KBM-7 (cell line): ENCODE measurements at regions not wholly inside any gene's neighbourhood (a gene's known extent, or its start where the extent isn't known, plus 50 kb on each side); places are given as distances from the start of the nearest gene placed in this dataset.
"Not testable (repeated sequence)": the region's sequence is repeated elsewhere in the genome, so short reads cannot be mapped to it uniquely, and the experiment has no call there.

Experiments used
- DNase-seq: peaks from one replicate; pipeline ENCODE4 v3.0.0-alpha.2; 2015
- in situ Hi-C: fragments of 300-500 bp; cut with MboI; formaldehyde crosslinking; loops from 2 replicates; pipeline ENCODE4 v1.14.3; 2020; ENCODE audit warnings: low sequenced_read_pairs, low pct_unique_long_range_greater_than_20kb, mixed read lengths

DNA sequence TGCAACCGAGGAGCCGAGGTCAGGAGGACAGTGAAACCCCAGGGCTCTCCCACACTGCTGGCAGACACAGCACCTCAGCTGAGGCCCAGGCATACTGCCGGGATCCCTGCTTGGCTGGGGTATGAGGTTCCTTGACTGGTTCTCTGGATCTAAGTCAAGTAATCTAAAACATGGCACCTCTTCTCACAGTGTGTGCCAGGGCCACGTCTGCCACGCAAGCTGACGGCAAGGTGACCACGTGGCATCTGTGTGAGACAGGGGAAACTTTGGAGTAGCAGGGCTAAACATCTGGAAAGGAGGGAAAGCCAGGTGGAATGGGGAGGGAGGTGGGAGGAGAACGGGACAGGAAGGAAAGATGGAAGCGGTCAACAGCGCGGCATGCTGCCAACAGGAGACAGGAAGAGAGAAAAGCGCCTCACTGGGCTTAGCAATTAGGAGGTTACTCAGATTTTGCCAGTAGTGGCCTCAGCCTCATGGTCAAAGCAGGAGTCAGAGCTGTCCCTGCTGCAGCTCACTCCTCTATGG, 103.7 kb downstream of the CXCL12 start:
- DNase-seq: no peak
- in situ Hi-C loops: no loop called here

- in situ Hi-C loops: no loop called here
These were observed 104.5 kb downstream of the CXCL12 start for GRCh38 chr10:44280226-44281014.

DNA sequence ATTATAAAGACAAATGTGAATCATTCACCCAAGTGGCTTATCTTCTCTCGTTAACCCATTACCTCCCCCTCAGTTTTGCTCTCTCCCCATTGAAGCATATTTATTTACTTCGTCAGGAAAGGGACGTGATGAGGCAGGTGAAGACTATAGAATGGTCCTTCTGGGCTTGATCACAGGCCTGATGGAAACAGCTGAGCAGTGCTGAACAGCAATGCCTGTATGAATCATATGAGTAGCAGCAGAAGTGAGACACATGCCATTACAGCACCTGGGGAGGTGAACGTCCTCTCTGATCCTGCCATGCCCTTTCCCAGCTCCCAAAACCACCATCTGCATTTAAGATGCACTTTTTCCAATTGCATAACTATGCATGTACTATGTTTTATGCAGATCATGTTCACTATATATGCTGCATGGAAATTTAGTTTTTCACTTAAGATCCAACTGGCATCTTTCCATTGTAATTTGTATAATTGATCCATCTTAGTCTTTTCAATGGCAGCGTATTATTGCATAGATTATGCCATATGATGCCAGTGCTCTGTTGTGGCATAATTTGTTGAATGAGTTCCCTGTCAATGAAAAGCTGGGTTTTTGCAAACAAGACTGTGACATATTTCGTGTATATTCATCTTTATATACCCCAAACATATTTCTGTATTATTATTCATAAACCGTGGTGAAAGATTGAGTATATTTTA, 105.3 kb downstream of the CXCL12 start:
- DNase-seq: no peak
- in situ Hi-C loops: no loop called here

More at GRCh38 chr10:44280226-44281014, 104.5 kb downstream of the CXCL12 start:
- DNase-seq: no peak

GRCh38 chr10:44278837-44279324, 106.0 kb downstream of the CXCL12 start:
- in situ Hi-C loops: no loop called here
- no peak for DNase-seq

DNA sequence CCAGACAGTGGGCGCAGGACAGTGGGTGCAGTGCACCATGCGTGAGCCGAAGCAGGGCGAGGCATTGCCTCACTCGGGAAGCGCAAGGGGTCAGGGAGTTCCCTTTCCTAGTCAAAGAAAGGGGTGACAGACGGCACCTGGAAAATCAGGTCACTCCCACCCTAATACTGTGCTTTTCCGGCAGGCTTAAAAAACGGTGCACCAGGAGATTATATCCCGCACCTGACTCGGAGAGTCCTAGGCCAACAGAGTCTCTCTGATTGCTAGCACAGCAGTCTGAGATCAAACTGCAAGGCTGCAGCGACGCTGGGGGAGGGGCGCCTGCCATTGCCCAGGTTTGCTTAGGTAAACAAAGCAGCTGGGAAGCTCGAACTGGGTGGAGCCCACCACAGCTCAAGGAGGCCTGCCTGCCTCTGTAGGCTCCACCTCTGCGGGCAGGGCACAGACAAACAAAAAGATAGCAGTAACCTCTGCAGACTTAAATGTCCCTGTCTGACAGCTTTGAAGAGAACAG, 116.4 kb downstream of the CXCL12 start:
- in situ Hi-C loops, DNase-seq: not testable (repeated sequence)

GRCh38 chr10:44267007-44267406, 117.9 kb downstream of the CXCL12 start:
- DNase-seq: no peak
- in situ Hi-C loops: no loop called here

DNA sequence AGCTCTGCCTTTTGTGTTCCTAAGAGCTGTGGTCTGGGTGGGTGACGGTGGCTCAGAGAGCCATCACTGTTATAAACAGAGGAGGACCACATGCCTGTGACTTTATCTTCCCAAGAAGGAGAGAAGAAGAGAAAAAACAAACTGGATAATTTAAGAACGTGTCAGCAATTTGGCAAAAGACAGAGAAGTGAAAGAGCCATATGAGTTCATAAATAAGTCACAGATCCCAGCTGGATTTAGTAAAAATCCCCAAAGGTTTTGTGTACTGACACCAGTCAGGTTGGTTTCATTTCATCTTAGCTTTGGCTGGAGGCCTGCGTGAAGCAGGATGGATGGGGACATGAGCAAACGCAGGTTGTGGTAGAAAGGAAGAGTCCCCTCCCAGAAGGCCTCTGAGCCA, 120.7 kb downstream of the CXCL12 start:
- DNase-seq: no peak
- in situ Hi-C loops: no loop called here

DNA sequence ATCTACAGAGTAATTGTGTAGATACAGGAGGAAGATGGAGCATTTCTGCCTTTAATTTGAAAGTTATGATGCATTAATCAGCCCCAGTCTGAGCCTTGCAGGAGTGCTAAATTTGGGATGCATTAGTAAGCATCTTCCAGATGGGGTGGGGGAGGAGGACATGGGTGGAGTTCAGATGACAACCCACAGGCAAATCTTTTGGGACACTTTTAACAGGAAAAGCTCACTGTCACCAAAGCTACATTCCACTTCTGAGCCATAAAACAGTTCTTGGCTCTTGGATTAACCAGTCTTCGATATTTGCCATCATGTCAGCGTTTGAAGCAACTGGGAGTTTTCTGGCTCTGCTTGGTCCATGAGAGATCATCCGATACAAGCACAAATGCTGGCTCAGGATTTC, 121.1 kb downstream of the CXCL12 start:
- in situ Hi-C loops: no loop called here
- DNase-seq: no peak

- no peak for DNase-seq
- in situ Hi-C loops: no loop called here
These were observed 122.2 kb downstream of the CXCL12 start for GRCh38 chr10:44262551-44263251.

DNA sequence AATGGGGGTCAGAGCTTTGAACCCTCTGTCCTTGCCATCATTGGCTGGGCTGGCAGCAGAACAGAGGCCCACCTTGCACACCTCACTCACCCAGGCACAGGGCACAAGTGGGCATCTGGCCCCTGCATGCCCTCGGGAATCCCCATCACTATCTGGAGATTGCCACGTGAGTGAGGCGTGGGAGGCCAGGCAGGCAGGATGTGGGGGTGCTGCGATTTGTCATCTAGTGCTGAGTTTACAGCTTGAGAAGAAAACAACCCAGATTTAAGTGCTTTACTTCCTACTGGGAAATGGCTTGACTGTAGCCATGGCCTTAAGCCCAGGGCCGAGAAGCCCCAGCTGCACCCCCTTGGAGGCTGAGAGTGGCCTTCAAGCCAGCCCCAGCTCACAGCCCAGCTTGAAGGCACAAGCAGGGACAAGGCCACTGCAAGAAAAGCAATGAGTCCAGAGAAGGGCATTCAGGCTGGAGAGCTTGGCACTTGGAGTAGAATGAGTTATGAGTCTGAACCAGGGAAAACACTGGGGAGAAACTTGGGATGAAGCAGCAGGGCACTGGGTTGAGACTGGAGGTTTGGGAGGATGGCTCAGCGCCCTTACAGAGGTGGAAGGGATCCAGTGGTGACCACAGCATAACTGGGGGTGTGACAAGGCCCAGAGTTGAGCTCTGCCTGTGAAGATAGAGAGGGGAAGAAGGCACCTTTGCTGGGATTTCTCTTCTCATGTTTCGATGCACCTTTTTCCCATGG, 123.0 kb downstream of the CXCL12 start:
- in situ Hi-C loops: no loop called here
- DNase-seq: no peak

DNA sequence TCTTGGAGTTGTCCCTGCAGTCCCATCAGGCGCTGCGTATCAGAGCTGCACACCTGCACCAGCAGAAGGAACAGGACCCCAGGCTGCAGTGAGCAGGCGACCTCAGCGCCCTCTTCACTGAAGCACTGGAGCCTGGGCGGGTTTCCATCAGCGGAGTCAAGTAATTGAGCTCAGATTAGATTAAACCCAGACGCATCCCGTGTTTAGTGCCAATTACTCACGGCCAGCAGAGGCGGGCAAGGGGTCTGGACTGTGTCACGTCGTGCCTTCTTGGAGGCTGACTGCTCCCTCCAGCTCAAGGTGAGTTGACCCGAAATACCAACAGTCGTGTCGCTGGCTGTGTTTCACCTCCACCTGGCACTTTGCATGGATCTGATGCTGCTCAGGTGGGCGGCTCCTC, 123.6 kb downstream of the CXCL12 start:
- no peak for DNase-seq
- in situ Hi-C loops: no loop called here

DNA sequence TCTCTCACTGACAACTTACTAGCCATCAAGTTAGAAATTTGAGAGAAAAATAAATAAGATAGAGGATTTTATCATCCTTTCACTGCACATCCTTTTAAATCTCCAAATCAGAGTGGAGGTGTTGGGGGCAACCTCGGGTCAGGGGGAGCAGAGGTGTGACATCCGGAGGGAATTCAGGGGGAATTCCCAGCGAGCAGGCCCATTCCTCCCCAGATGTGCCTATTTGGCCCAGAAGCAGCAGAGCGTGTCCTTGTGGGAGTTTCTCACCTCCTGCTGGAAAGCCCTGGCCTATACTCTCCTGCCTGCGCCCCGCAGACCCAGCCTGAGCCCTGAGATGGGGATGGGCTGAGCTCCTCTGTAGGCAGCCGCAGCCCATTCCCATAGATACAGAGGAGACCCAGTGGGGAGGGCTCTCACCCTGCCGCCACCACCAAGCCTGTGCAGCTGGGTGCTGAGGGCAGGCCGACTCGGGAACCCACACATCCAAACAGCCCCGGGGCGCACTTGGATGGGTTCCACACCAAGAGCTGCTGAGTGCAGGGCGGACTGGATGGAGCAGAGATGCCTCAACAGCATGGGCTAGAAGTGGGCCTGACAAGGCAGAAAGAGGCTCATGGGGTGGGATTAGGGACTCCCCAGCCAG, 124.5 kb downstream of the CXCL12 start:
- DNase-seq: no peak
- in situ Hi-C loops: no loop called here

DNA sequence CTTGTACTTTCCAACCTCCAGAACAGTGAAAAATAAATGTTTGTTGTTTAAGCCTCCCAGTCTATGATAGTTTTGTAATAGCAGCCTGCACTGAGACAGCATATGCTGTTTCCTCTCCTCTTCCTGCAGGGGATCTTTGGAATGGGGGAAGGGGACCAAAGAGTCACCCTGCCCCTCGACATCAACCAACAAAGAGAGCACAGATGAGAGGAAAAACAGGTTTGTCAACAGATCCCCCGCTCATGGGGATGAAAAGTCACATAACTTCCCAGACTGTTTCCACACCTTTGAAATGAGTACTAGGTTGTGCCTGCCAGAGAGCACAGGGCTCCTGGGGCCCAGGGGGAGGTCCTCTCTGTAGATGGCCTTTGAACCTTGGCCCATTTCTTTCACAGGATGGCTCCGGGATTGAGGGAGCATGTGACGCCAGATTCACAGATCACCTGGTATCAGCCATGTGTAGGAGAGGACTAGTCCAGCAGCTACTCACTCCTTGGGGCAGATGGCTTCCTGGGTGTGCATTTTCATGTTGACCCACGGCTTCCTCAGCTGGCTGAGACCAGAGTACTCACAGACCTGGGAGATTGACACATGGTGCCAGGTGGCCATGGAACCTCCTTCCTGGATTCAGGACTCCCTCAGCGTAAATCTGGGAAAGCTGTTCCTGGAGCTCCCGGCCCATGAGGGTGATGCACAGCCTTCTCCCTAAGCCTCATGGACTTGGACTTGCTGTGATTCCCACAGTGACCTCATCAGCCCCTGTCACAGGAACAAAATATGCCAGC, 125.6 kb downstream of the CXCL12 start:
- in situ Hi-C loops: no loop called here
- DNase-seq: no peak

- no peak for DNase-seq
- in situ Hi-C loops: no loop called here
These were observed 126.3 kb downstream of the CXCL12 start for GRCh38 chr10:44258460-44259089.

- in situ Hi-C loops: no loop called here
- no peak for DNase-seq
These were observed 126.9 kb downstream of the CXCL12 start for GRCh38 chr10:44258019-44258418.

GRCh38 chr10:44253769-44254462, 131.0 kb downstream of the CXCL12 start:
- in situ Hi-C loops: no loop called here
- DNase-seq: no peak

DNA sequence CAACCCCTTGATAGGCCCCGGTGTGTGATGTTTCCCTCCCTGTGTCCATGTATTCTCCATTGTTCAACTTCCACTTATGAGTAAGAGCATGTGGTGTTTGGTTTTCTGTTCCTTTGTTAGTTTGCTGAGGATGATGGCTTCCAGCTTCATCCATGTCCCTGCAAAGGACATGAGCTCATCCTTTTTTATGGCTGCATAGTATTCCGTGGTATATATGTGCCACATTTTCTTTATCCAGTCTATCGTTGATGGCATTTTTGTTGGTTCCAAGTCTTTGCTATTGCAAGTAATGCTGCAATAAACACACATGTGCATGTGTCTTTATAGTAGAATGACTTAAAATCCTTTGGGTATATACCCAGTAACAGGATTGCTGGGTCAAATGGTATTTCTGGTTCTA, 132.3 kb downstream of the CXCL12 start:
- DNase-seq, in situ Hi-C loops: not testable (repeated sequence)
